Spleen (tissue), 11 donors: ENCODE measurements at regions not wholly inside any gene's neighbourhood (a gene's known extent, or its start where the extent isn't known, plus 50 kb on each side); places are given as distances from the start of the nearest gene placed in this dataset.

ENCODE experiments used
- DNase-seq: peaks from one replicate; pipeline ENCODE4 v3.0.0-alpha.2; 2020
- H3K27ac ChIP-seq, 8 donors: fragments of 200-600 bp; sonication (generic) in 7 of 8; 1 replicate in 4 of 8; 2 replicates in 4 of 8; pipeline versions ENCODE4 v1.5.0 to v1.8.0; 2016 to 2021; ENCODE audit warnings: inconsistent platforms in 4 of 8, mild to moderate bottlenecking in 4 of 8, moderate library complexity in 1 of 8
- H3K27me3 ChIP-seq, 7 donors: fragments of 200-600 bp; sonication (generic) in 6 of 7; replicated peaks in 1 of 7; 1 replicate in 4 of 7; 2 replicates in 3 of 7; pipeline versions ENCODE4 v1.5.0 to v1.8.0; 2016 to 2021; ENCODE audit warnings: inconsistent platforms in 3 of 7, mild to moderate bottlenecking in 1 of 7
- H3K36me3 ChIP-seq, 6 donors: fragments of 200-600 bp; sonication (generic) in 5 of 6; 1 replicate in 4 of 6; 2 replicates in 2 of 6; pipeline versions ENCODE4 v1.5.0 to v1.8.0; 2016 to 2021; ENCODE audit warnings: inconsistent platforms in 2 of 6
- H3K4me1 ChIP-seq, 6 donors: fragments of 200-600 bp; sonication (generic) in 5 of 6; 1 replicate in 3 of 6; 2 replicates in 3 of 6; pipeline versions ENCODE4 v1.5.0 to v1.8.0; 2016 to 2021; ENCODE audit warnings: inconsistent platforms in 3 of 6
- H3K4me3 ChIP-seq, 8 donors: fragments of 200-600 bp; sonication (generic) in 7 of 8; 1 replicate in 4 of 8; 2 replicates in 4 of 8; pipeline versions ENCODE4 v1.5.0 to v1.8.0; 2016 to 2021; ENCODE audit warnings: inconsistent platforms in 4 of 8, mild to moderate bottlenecking in 4 of 8, moderate library complexity in 2 of 8
- H3K9me3 ChIP-seq, 8 donors: fragments of 200-600 bp; sonication (generic) in 7 of 8; 1 replicate in 4 of 8; 2 replicates in 4 of 8; pipeline versions ENCODE4 v1.5.0 to v1.8.0; 2016 to 2021; ENCODE audit warnings: inconsistent platforms in 4 of 8
- CTCF ChIP-seq, 11 experiments: fragments of 200-600 bp in 7 of 11; fragments of 450-650 bp in 4 of 11; sonication (generic) in 4 of 11; IDR thresholded peaks in 8 of 11; conservative IDR thresholded peaks in 3 of 11; 1 replicate in 7 of 11; 2 replicates in 4 of 11; pipeline versions ENCODE4 v1.4.0 to v1.8.0; 2016 to 2021; ENCODE audit warnings: antibody characterized with exemption in 11 of 11, inconsistent platforms in 4 of 11, mild to moderate bottlenecking in 1 of 11
- POLR2A ChIP-seq, 3 donors: fragments of 450-650 bp; IDR thresholded peaks; one replicate each; pipeline ENCODE4 v1.5.1; 2017; ENCODE audit warnings: antibody characterized with exemption in 3 of 3, mild to moderate bottlenecking in 1 of 3
- POLR2AphosphoS5 ChIP-seq, 3 donors: sonication (generic); formaldehyde crosslinking; IDR thresholded peaks; one replicate each; pipeline ENCODE4 v1.5.1; 2017; ENCODE audit warnings: antibody characterized with exemption in 3 of 3
- WGBS, 5 donors: extraction: QIAGEN DNeasy Blood & Tissue Kit in 3 of 5; methylation state at CpG; one replicate each; pipeline versions ENCODE4 v1.1.5 to v1.1.7; 2013 to 2018; 5-methylcytosine and 5-hydroxymethylcytosine counted together
- intact Hi-C: fragments of 100-400 bp; cut with DNase I; formaldehyde crosslinking; loops from one replicate; pipeline ENCODE4 v1.15.0; 2023; ENCODE audit warnings: low total_unique reads
- donor health status: healthy with polysubstance abuse.
- donor health status: DM: no; HTN: no; CAD: no; lungs with moderate emphysema.
- donor health status: DM: no; HTN: no; CAD: no.
- donor health status: Bipolar disorder and iron deficiency.
- donor health status: healthy.
- donor health status: DM: no; HTN: no; CAD: no.
- donor health status: DM: yes; HTN: yes; CAD: no.

- no peak for DNase-seq
- no peaks in the 10 kb centered on the region for H3K9me3 ChIP-seq
- H3K27ac ChIP-seq: no peak overlapping the region
- H3K27me3 ChIP-seq: peaks cover 0 to 5% (median 0%) of the 10 kb centered on the region in 7 donors
- no peak overlapping the region for H3K4me3 ChIP-seq
- 78 to 94% (median 83%) methylated on average over 2 of the region's 2 CpGs for WGBS, 5 donors
- no peaks in the 10 kb centered on the region for H3K4me1 ChIP-seq
- TF ChIP-seq POLR2A (IDR thresholded peaks at IDR 0.05) (no peak), CTCF (IDR thresholded peaks at IDR 0.05 in 8 of 11, conservative IDR thresholded peaks at IDR 0.05 in 3 of 11) (no peak), POLR2AphosphoS5 (IDR thresholded peaks at IDR 0.05) (no peak)
- intact Hi-C loops: no loop called here
- no peaks in the 10 kb centered on the region for H3K36me3 ChIP-seq
These were observed 199.9 kb downstream of the ARHGAP12 start for GRCh38 chr10:31728698-31729224.

- intact Hi-C loops: no loop called here
These were observed 203.2 kb downstream of the ARHGAP12 start for GRCh38 chr10:31725436-31725835.

GRCh38 chr10:31724296-31724695 lies 204.3 kb downstream of the ARHGAP12 start:
- 83 to 91% (median 86%) methylated on average over 5 of the region's 5 CpGs for WGBS, 5 donors
- DNase-seq: no peak
- TF ChIP-seq POLR2A (IDR thresholded peaks at IDR 0.05): no peak
- TF ChIP-seq POLR2AphosphoS5 (IDR thresholded peaks at IDR 0.05): no peak
- no peak for TF ChIP-seq CTCF (IDR thresholded peaks at IDR 0.05 in 8 of 11, conservative IDR thresholded peaks at IDR 0.05 in 3 of 11)
- H3K27ac ChIP-seq: no peak overlapping the region
- H3K4me3 ChIP-seq: no peak overlapping the region
- H3K4me1 ChIP-seq: no peaks in the 10 kb centered on the region
- no peaks in the 10 kb centered on the region for H3K9me3 ChIP-seq
- no peaks in the 10 kb centered on the region for H3K36me3 ChIP-seq
- H3K27me3 ChIP-seq: no peaks in the 10 kb centered on the region
- intact Hi-C loops: no loop called here

More at GRCh38 chr10:31725436-31725835, 203.2 kb downstream of the ARHGAP12 start:
- Histone ChIP-seq H3K27me3 (no peaks in the 10 kb centered on the region), H3K9me3 (no peaks in the 10 kb centered on the region), H3K36me3 (no peaks in the 10 kb centered on the region), H3K27ac (no peak overlapping the region), H3K4me3 (no peak overlapping the region), H3K4me1 (no peaks in the 10 kb centered on the region)
- DNase-seq: no peak
- WGBS, 5 donors: 84 to 94% (median 92%) methylated on average over 6 to 7 of the region's 7 CpGs
- no peak for TF ChIP-seq CTCF (IDR thresholded peaks at IDR 0.05 in 8 of 11, conservative IDR thresholded peaks at IDR 0.05 in 3 of 11)
- no peak for TF ChIP-seq POLR2AphosphoS5 (IDR thresholded peaks at IDR 0.05)
- TF ChIP-seq POLR2A (IDR thresholded peaks at IDR 0.05): no peak

- Histone ChIP-seq H3K4me3 (no peak overlapping the region), H3K9me3 (no peaks in the 10 kb centered on the region), H3K36me3 (no peaks in the 10 kb centered on the region), H3K27ac (no peak overlapping the region), H3K27me3 (no peaks in the 10 kb centered on the region), H3K4me1 (no peaks in the 10 kb centered on the region)
- no peak for DNase-seq
- WGBS, 5 donors: 53 to 81% (median 69%) methylated on average over 5 of the region's 5 CpGs
- intact Hi-C loops: no loop called here
- TF ChIP-seq POLR2A (IDR thresholded peaks at IDR 0.05) (no peak), CTCF (IDR thresholded peaks at IDR 0.05 in 8 of 11, conservative IDR thresholded peaks at IDR 0.05 in 3 of 11) (no peak), POLR2AphosphoS5 (IDR thresholded peaks at IDR 0.05) (no peak)
These were observed 205.4 kb downstream of the ARHGAP12 start for GRCh38 chr10:31723106-31723750.
